ENCODE measurements at regions not wholly inside any gene's neighbourhood (a gene's known extent, or its start where the extent isn't known, plus 50 kb on each side); places are given as distances from the start of the nearest gene placed in this dataset.

GRCh38 chr22:27329131-27329850 is 472.3 kb downstream of the MN1 start:
- DNase-seq: no peak

- DNase-seq: no peak
Observed at GRCh38 chr22:27329966-27330645, 471.4 kb downstream of the MN1 start.

GRCh38 chr22:27331526-27332281 is 469.9 kb downstream of the MN1 start:
- DNase-seq: peak; percentile 31

- no peak for DNase-seq
Observed at GRCh38 chr22:27335102-27335660, 466.4 kb downstream of the MN1 start.

GRCh38 chr22:27336151-27337090 is 465.1 kb downstream of the MN1 start:
- no peak for DNase-seq

- DNase-seq: no peak
Observed at GRCh38 chr22:27337676-27338075, 463.9 kb downstream of the MN1 start.

GRCh38 chr22:27340047-27340446 is 461.5 kb downstream of the MN1 start:
- no peak for DNase-seq

GRCh38 chr22:27344546-27344945 is 457.0 kb downstream of the MN1 start:
- no peak for DNase-seq

- no peak for DNase-seq
Observed at GRCh38 chr22:27345691-27346090, 455.9 kb downstream of the MN1 start.

GRCh38 chr22:27347951-27348350 is 453.6 kb downstream of the MN1 start:
- DNase-seq: no peak

- no peak for DNase-seq
Observed at GRCh38 chr22:27348634-27349033, 452.9 kb downstream of the MN1 start.

- DNase-seq: no peak
Observed at GRCh38 chr22:27349456-27349855, 452.1 kb downstream of the MN1 start.

- DNase-seq: no peak
Observed at GRCh38 chr22:27350306-27350705, 451.2 kb downstream of the MN1 start.

- no peak for DNase-seq
Observed at GRCh38 chr22:27352426-27352825, 449.1 kb downstream of the MN1 start.

- DNase-seq: no peak
Observed at GRCh38 chr22:27358096-27358870, 443.3 kb downstream of the MN1 start.

GRCh38 chr22:27370269-27370668 is 431.3 kb downstream of the MN1 start:
- no peak for DNase-seq

GRCh38 chr22:27370987-27371386 is 430.6 kb downstream of the MN1 start:
- no peak for DNase-seq

GRCh38 chr22:27372364-27372763 is 429.2 kb downstream of the MN1 start:
- no peak for DNase-seq

- DNase-seq: no peak
Observed at GRCh38 chr22:27372969-27373670, 428.4 kb downstream of the MN1 start.

GRCh38 chr22:27377501-27378295 is 423.9 kb downstream of the MN1 start:
- no peak for DNase-seq

All from NK-92 treated with Interleukin-12 subunit alpha and Interleukin-12 subunit beta, amount 100 ng/mL, for 24 hours (cell line).